Stimulated activated CD4-positive, alpha-beta T cell treated with anti-CD3 and anti-CD28 coated beads, Interleukin-15, amount 100 ng/mL, for 24 hours (primary cell): ENCODE measurements at regions not wholly inside any gene's neighbourhood (a gene's known extent, or its start where the extent isn't known, plus 50 kb on each side); places are given as distances from the start of the nearest gene placed in this dataset.

ENCODE experiments used
- DNase-seq: peaks from one replicate; pipeline ENCODE4 v3.0.0-alpha.2; 2020

GRCh38 chr3:18813300-18813699 is 335.0 kb upstream of the KCNH8 start:
- DNase-seq, result no peak

GRCh38 chr3:18812316-18812715 is 336.0 kb upstream of the KCNH8 start:
- DNase-seq, result no peak

DNA sequence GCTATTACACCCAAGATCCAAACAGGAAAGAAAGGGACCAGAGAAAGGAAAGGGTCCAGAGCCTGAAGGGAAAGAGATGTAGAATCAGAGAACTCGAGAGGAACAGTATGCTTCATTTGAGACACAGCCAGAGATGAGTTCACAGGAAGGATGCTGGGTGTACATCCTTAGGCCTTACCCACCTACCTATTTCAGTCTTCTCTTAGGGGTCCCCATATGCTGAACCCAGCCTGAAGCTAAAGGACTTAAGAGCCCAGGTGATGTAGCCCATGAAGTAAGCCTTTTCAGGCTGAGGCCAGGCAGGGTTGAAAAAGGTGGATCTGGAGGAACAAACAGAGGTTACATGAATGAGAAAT is 338.0 kb upstream of the KCNH8 start:
- no peak for DNase-seq

DNA sequence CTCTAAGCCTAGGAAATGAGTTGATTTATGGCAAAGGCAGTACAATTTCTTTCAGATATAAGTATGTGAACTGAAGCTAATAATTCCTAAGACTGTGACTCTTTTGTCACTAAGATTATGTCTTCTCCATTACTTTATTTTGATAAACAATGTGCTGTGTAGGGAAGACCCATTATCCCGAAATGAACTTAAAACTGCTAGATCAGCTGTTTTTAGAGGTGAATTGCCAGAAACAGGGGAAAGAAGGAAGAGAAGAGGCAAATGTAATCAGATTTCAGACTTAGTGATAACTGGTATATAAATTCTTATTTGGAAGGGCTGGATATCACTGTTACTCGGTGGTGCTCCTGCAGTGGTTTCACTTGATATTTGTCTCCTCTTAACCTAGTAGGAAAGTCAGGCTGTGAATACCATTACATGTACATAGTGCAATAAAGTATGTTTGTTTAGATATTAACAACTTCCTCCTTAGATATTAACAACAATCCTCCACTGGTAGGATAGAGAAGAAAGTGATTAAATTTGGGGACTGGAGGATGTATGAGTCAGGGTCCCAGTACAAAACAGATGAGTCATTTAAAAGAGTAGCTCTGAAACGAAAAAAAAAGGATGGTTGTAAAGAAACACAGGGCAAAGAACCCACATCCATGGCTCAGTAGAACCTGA is 338.5 kb upstream of the KCNH8 start:
- DNase-seq, result no peak

DNA sequence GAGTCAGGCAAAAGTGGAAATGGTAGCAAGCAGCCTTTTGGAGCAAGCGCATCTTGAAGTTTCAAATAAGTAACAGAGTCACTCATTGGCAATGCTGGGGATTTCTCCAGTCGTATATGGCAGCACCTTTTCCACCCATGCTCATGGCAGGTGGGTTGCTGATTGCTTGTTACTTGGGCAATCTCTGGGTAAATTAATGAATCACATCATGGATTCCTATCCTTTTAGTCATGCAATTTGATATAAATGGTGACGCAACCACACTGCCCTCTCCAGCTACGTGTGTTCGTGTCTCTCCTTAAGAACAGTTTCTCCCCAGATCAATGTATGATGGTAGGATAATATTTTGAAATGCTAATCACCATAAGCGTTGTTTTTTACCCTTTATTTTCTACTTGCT is 339.9 kb upstream of the KCNH8 start:
- DNase-seq, result no peak

DNA sequence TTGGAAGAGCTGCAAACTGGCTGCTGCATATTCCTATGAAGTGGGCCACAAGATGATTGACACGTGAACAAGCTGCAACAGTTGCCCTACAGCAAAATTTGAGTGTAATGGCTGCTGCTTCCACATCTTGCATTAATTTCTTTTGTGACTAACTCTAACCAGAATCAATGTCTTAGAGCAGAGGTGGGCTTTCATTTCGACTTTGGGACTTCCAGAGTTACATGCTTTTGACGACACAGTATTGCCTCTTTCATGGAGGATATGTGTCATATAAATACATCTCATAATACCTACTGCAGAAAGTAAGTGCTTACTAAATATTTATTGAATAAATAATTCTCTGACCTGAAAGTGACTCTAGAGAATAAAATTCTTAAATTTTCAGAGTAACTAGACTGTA is 340.7 kb upstream of the KCNH8 start:
- no peak for DNase-seq

- no peak for DNase-seq
Measured at GRCh38 chr3:18806633-18807032, 341.7 kb upstream of the KCNH8 start.

DNA sequence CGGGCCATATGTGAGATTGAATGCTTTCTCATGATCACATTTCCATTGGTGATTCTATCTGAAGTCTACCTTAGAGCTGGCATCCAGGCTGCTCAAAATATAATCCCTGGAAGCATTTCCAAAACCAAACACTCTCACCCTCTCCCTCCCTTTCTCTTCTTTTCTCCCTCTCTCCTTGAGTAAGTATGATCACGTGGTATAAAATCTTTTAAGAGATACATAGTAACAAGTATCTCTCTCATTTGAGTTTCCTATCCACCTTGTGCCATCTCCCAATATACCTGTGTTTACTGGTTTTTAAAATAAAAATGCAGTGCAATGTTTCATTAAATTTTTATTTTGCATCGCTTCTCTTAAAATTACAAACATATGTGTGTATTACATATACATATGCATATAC is 350.9 kb upstream of the KCNH8 start:
- DNase-seq, result no peak

- no peak for DNase-seq
Measured at GRCh38 chr3:18795078-18795477, 353.2 kb upstream of the KCNH8 start.

DNA sequence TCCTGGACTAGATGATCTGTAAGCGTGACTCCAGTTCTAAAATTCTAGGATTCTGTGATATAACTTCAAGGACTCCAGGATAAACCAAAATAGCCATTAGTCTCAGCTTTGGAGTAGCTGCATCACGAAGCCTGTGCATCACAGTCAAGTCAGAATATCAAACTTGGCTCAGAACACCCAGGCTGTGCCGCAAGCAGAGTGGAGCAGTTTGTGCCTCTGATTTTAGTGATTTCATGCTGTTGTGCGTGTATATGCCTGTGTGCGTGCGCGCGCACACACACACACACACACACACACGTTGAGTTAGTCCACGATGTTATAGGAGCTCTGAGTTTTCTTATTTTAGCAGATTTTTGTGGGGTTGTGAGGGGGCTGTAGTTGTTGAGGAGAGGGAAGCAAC is 356.6 kb upstream of the KCNH8 start:
- DNase-seq, result no peak

DNA sequence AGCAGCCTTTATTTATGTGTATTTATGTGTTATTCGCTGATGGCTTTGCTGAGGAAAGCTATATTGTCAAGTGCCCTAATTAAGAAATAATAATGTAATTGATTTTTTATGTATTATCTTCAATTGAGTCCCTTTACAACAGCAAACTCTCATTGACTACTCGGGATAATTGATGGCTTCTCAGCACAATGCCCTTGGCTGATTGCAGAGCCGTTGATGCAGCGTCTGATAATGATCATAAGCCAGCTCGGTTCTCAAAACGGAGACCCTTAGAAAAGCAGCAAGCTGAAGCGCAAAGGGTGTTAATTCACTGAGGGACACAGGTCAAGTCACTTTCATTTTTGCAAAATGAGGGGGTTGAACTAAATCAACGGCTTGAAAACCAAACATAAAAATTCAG is 357.1 kb upstream of the KCNH8 start:
- DNase-seq, result no peak

- no peak for DNase-seq
Measured at GRCh38 chr3:18790384-18790783, 357.9 kb upstream of the KCNH8 start.

DNA sequence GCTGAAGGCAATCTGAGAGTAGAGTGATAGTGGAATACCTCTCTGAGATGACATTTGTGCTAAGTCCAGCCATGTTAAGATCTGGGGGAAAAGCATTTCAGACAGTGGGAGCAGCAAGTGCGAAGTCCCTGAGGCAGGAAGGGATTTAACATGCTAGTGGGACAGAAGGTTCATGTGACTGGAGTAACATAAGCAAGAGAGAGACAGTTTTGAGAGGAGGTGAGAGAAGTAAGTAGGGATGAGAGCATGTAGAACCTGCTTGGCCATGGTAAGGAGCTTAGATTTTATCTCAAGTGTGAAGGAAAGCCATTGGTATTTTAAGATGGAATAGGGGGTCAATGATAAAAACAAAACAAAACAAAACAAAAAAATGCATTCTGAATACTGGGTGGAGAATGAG is 358.6 kb upstream of the KCNH8 start:
- DNase-seq, result no peak

GRCh38 chr3:18787441-18787840 is 360.9 kb upstream of the KCNH8 start:
- no peak for DNase-seq

DNA sequence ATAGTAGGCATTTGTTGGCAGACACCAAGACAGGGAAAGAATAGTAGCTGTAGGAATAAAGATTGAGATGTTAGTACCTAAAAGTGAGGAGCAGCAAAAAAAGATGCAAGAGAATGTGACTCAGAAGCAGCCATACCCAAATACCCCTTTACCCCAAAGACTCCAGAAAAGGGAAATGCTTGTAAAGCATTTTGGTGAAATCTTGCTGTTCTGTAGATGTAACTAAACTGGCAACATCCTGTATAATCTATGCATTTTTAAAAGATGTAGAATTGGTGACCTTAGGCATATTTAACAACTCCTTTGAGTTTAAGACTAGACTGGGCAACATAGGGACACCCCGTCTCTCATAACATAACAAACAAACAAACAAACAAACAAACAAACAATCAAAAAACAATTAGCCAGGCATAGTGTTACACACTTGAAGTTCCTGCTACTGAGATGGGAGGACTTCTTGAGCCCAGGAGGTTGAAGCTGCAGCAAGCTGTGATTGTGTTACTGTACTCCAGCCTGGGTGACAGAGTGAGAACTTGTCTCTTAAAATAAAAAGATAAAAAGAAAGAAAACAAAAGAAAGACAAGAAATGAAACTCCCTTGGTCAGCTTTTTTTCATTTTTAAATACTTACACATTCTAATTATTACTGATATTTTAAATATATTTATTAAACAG is 361.5 kb upstream of the KCNH8 start:
- no peak for DNase-seq

- no peak for DNase-seq
Measured at GRCh38 chr3:18782191-18782590, 357.1 kb upstream of the SATB1 start.

DNA sequence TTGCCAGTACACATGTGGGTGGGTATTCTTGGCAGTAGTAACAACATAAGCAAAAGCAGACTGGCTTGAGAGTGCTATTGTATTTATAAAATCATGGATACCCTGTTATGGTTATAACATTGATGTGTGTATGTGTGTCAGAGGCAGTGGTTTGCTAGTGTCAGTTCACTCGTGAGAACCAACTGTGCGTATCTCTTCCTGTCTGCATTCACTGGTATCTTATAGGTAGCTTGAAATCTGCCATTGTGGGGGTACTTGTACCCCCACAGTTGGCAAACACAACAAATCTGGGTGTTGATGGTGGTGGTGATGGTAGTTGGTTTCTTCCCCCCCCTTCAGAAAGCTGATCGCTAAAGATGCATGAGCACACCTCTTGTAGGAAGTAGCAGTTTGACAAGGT is 355.8 kb upstream of the SATB1 start:
- no peak for DNase-seq

- no peak for DNase-seq
Measured at GRCh38 chr3:18779704-18780103, 354.6 kb upstream of the SATB1 start.

DNA sequence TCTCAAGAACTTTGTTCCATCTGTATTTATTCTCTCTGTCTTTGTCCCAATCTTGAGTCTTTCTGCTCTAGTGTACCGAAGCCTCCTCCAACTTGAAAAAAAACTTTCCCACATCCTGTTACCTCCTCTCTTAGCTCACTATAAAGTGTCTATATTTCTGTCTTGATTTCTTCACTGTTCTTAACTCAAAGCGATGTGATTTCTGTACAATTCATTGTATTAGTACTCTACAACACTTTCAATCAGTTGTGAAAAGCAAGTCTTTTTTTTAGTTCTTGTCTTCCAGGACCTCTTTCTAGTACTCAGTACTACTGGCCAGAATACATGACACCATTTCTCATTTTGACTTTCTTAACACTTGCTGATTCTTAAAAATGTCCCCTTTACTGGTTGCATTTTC is 353.5 kb upstream of the SATB1 start:
- no peak for DNase-seq

GRCh38 chr3:18778094-18778493 is 353.0 kb upstream of the SATB1 start:
- no peak for DNase-seq

GRCh38 chr3:18775501-18775900 is 350.4 kb upstream of the SATB1 start:
- no peak for DNase-seq

DNA sequence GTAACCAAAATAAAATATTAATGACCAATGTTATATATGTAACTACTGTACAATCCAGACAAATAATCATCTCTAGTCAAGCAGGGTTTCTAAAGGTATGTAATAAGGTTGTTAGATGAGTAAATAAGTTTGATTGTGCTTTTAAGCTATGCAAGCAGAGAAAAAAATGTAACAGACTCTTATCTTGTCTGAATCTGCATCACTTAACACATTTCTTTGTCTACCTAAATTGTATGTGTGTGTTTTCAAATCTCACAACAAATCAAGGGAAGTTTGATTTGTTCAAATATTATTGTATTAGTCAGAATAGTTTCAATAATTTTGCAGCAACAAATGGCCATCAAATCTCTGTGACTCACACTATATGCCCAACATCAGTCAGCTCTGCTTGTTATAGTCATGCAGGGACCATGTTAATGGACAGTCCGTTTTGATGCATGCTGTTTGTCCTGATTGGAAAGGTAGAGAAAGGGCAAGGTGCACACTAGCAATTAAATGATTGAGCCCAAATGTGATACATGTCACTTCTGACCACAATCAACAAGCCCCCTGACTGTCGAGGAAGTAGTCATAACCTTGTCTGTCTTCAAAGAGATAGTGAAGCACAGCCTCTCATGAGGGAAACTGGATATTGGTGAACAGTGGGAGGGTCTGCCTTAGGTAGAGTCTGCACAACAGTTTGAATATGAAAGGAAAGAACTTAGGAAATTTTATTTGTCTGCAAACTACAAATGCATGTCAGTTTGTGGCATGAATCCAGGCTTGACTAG is 349.4 kb upstream of the SATB1 start:
- DNase-seq, result no peak

DNA sequence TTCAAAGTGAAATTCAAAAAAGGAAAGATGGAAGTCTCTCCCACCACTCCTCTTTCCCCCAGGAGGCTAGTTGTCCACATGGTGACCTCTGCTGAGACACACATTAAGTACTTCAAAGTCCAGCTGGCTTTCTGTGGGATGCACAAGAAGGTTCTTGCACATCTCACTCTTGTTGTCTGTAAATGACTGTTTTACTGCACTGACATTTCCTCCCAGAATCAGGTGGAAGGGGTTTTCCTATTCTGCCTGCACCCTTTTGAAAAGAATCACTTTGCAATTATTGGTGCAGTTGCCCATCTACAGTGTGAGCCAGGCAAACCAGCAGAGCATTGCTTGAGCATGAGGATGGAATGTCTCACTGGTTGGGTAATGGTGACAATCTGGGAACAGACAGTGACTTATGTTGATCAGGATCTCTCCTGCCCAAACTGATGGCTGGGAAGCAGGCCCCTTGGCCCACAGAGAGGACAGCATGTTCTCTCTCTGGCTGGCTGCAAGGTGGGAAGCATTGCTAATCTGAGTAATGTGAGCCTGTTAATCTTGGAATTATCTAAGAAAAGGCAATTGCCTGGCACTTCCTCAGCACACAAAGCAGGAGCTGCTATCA is 347.7 kb upstream of the SATB1 start:
- DNase-seq, result no peak

DNA sequence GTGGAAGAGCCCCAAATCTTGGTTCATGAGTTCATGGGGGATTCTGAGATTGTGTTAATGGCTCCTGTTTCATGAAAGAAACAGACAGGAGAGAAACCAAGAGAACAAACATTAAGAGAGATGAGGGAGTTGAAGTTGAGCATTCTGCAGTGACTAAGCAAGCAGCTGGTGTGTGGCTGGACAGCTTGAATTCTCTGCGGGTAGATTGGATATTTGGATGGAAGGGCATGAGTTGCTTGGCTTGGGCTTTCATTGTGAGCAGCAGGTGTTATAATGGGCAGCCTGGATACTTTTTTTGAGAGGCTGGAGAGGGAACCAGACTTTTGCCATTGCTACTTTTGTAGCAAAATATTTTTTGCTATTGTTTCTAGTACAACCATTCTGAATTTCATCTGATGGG is 346.8 kb upstream of the SATB1 start:
- no peak for DNase-seq
